IMR-90 (cell line): ENCODE measurements at regions not wholly inside any gene's neighbourhood (a gene's known extent, or its start where the extent isn't known, plus 50 kb on each side); places are given as distances from the start of the nearest gene placed in this dataset.

Experiments
- ATAC-seq: fragments of 200-7000 bp; cut with Tn5 transposase; 2 replicates; pipeline ENCODE4 v1.9.1; 2020; ENCODE audit warnings: low read depth, mild to moderate bottlenecking, moderate library complexity
- BruUV-seq: library from RNA; stranded (reverse); fragments of 400-500 nt; replicated peaks from 2 replicates; lab custom pipeline; 2021; lab: Mats Ljungman, UMichigan
- CTCF ChIA-PET: fragments of 300-600 bp; formaldehyde crosslinking; extraction: SDS; loops from one replicate; lab custom pipeline; 2021; ENCODE audit warnings: antibody characterized with exemption; lab: Yijun Ruan, JAX
- POLR2A ChIA-PET: fragments of 300-600 bp; sonication (Branson Sonifier 250); formaldehyde crosslinking; loops from one replicate; lab custom pipeline; 2022; ENCODE audit warnings: antibody characterized with exemption; ENCODE audit not compliant: unreplicated experiment; lab: Charles Lee
- DNase-seq: peaks from one replicate; pipeline ENCODE4 v3.0.0; 2013
- H2AFZ ChIP-seq: replicated peaks from 2 replicates; pipeline ENCODE3; 2013; ENCODE audit warnings: low read length, mild to moderate bottlenecking; ENCODE audit not compliant: poor library complexity
- H2AK5ac ChIP-seq: 2 replicates; pipeline ENCODE4 v1.6.1; 2013; ENCODE audit warnings: low read depth, low read length, inconsistent platforms
- H2AK9ac ChIP-seq: replicated peaks from 2 replicates; pipeline ENCODE3; 2013; ENCODE audit warnings: mild to moderate bottlenecking, low read depth, low read length, moderate library complexity; ENCODE audit not compliant: poor library complexity
- H2BK120ac ChIP-seq: 2 replicates; pipeline ENCODE4 v1.6.1; 2013; ENCODE audit warnings: low read depth, low read length, inconsistent platforms
- H2BK15ac ChIP-seq: 3 replicates; pipeline ENCODE4 v1.6.1; 2013; ENCODE audit warnings: low read depth, low read length, inconsistent platforms
- H2BK20ac ChIP-seq: 2 replicates; pipeline ENCODE4 v1.6.1; 2013; ENCODE audit warnings: low read depth, mild to moderate bottlenecking, inconsistent platforms, low read length, moderate library complexity
- H2BK5ac ChIP-seq: 2 replicates; pipeline ENCODE4 v1.6.1; 2013; ENCODE audit warnings: mild to moderate bottlenecking, low read depth, low read length, inconsistent platforms; ENCODE audit not compliant: poor library complexity, severe bottlenecking
- H3K14ac ChIP-seq: replicated peaks from 2 replicates; pipeline ENCODE4 v1.6.1; 2013; ENCODE audit warnings: low read depth, low read length, inconsistent platforms
- H3K18ac ChIP-seq: 2 replicates; pipeline ENCODE4 v1.6.1; 2013; ENCODE audit warnings: low read depth, low read length, control low read depth
- H3K23ac ChIP-seq: 2 replicates; pipeline ENCODE4 v1.6.1; 2013; ENCODE audit warnings: low read depth, low read length, inconsistent platforms
- H3K27ac ChIP-seq: 2 replicates; pipeline ENCODE4 v1.5.1; 2013; ENCODE audit warnings: mild to moderate bottlenecking, control low read depth, low read length; ENCODE audit not compliant: insufficient read depth
- H3K27me3 ChIP-seq: 2 replicates; pipeline ENCODE4 v1.6.1; 2013; ENCODE audit warnings: low read length; ENCODE audit not compliant: control insufficient read depth, insufficient read depth
- H3K36me3 ChIP-seq: 2 replicates; pipeline ENCODE4 v1.6.1; 2013; ENCODE audit warnings: low read length, mixed read lengths; ENCODE audit not compliant: control insufficient read depth, insufficient read depth
- H3K4ac ChIP-seq: 2 replicates; pipeline ENCODE4 v1.6.1; 2013; ENCODE audit warnings: low read depth, low read length, inconsistent platforms
- H3K4me1 ChIP-seq: 2 replicates; pipeline ENCODE4 v1.6.1; 2013; ENCODE audit warnings: low read length, mixed read lengths; ENCODE audit not compliant: control insufficient read depth, insufficient read depth
- H3K4me2 ChIP-seq: 2 replicates; pipeline ENCODE4 v1.6.1; 2013; ENCODE audit warnings: low read depth, mild to moderate bottlenecking, control low read depth, low read length, moderate library complexity
- H3K4me3 ChIP-seq: 2 replicates; pipeline ENCODE4 v1.5.1; 2013; ENCODE audit warnings: low read depth, mild to moderate bottlenecking, control low read depth, low read length, moderate library complexity; ENCODE audit not compliant: insufficient read depth
- H3K56ac ChIP-seq: 2 replicates; pipeline ENCODE4 v1.6.1; 2013; ENCODE audit warnings: low read length, inconsistent platforms; ENCODE audit not compliant: insufficient read depth; ENCODE audit errors: extremely low read depth
- H3K79me1 ChIP-seq, 2 experiments: 2 replicates each; pipeline ENCODE4 v1.6.1; 2013; ENCODE audit warnings: low read length in 2 of 2, inconsistent platforms in 1 of 2, low read depth in 1 of 2
- H3K9ac ChIP-seq: 2 replicates; pipeline ENCODE4 v1.6.1; 2013; ENCODE audit warnings: low read depth, low read length, control low read depth
- H3K9me1 ChIP-seq: 2 replicates; pipeline ENCODE4 v1.6.1; 2013; ENCODE audit warnings: low read length, inconsistent platforms; ENCODE audit not compliant: insufficient read depth
- H3K9me3 ChIP-seq: 2 replicates; pipeline ENCODE4 v1.6.1; 2013; ENCODE audit warnings: low read length; ENCODE audit not compliant: control insufficient read depth, insufficient read depth
- H4K20me1 ChIP-seq: 2 replicates; pipeline ENCODE4 v1.6.1; 2013; ENCODE audit warnings: low read length, inconsistent platforms; ENCODE audit not compliant: insufficient read depth
- H4K5ac ChIP-seq: 2 replicates; pipeline ENCODE4 v1.6.1; 2013; ENCODE audit warnings: mild to moderate bottlenecking, low read depth, low read length, control low read depth
- H4K8ac ChIP-seq, 2 experiments: 2 replicates each; pipeline ENCODE4 v1.6.1; 2013; ENCODE audit warnings: low read depth in 2 of 2, low read length in 2 of 2, control low read depth in 1 of 2, inconsistent platforms in 1 of 2
- H4K91ac ChIP-seq: 2 replicates; pipeline ENCODE4 v1.6.1; 2013; ENCODE audit warnings: low read depth, low read length, inconsistent platforms; ENCODE audit not compliant: insufficient read depth
- CEBPB ChIP-seq: IDR thresholded peaks from 2 replicates; pipeline ENCODE4 v1.6.1; 2012; ENCODE audit warnings: low read depth, low read length, improper control_type of control experiment
- FOS ChIP-seq: fragments of 150-350 bp; IDR thresholded peaks from 2 replicates; pipeline ENCODE4 v1.6.1; 2016; ENCODE audit warnings: low read depth, low read length
- WGBS, 2 experiments: methylation state at CpG; one replicate each; pipeline versions ENCODE4 v1.1.5 to v1.1.7; 2013; ENCODE audit warnings: missing lambda C conversion rate in 2 of 2; ENCODE audit not compliant: insufficient read length in 1 of 2; ENCODE audit errors: extremely low coverage in 2 of 2; 5-methylcytosine and 5-hydroxymethylcytosine counted together
- dilution Hi-C: fragments of 300-500 bp; cut with HindIII; formaldehyde crosslinking; loops from one replicate; pipeline ENCODE4 v1.14.3; 2018; ENCODE audit warnings: low sequenced_read_pairs; ENCODE audit not compliant: unreplicated experiment
- in situ Hi-C: fragments of 300-500 bp; cut with MboI; formaldehyde crosslinking; loops from 3 replicates; pipeline ENCODE4 v1.14.3; 2019; ENCODE audit warnings: low sequenced_read_pairs, inconsistent platforms, mixed read lengths
- intact Hi-C: fragments of 100-400 bp; cut with micrococcal nuclease; formaldehyde crosslinking; loops from 2 replicates; pipeline ENCODE4 v1.10.0; 2022

GRCh38 chr1:228853637-228854036, 118.4 kb downstream of the RHOU start:
- no peak overlapping the region for H4K8ac ChIP-seq
- intact Hi-C loops = no loop called here
- H4K5ac ChIP-seq = no peak overlapping the region
- no peak overlapping the region for H2AFZ ChIP-seq
- no peak overlapping the region for H2AK5ac ChIP-seq
- H3K14ac ChIP-seq = no peak overlapping the region
- no peak overlapping the region for H3K56ac ChIP-seq
- no peak overlapping the region for H3K4me3 ChIP-seq
- no peaks in the 10 kb centered on the region for H4K20me1 ChIP-seq
- H2AK9ac ChIP-seq = no peak overlapping the region
- 0 out of 2 replicates have a peak, but pooled peaks cover 6% of the 10 kb centered on the region for H3K9me1 ChIP-seq
- dilution Hi-C loops = no loop called here
- no peak overlapping the region for H2BK15ac ChIP-seq
- CTCF ChIA-PET = interaction anchor here (1.7 kb wide), 1 partner anchor 14 kb away, joined by 3 read pairs; no protein-coding TSS in a partner anchor
- in situ Hi-C loops = no loop called here
- H3K18ac ChIP-seq = no peak overlapping the region
- H2BK20ac ChIP-seq = no peak overlapping the region
- no peak overlapping the region for H4K91ac ChIP-seq
- H3K9me3 ChIP-seq = no peaks in the 10 kb centered on the region
- no peaks in the 10 kb centered on the region for H3K36me3 ChIP-seq
- no peak overlapping the region for H3K9ac ChIP-seq
- H3K79me1 ChIP-seq = no peaks in the 10 kb centered on the region
- no peak overlapping the region for H3K27ac ChIP-seq
- no peaks in the 10 kb centered on the region for H3K27me3 ChIP-seq
- H2BK5ac ChIP-seq = no peak overlapping the region
- no peak overlapping the region for H3K23ac ChIP-seq
- H2BK120ac ChIP-seq = no peak overlapping the region
- H3K4ac ChIP-seq = no peak overlapping the region
- no peak overlapping the region for H3K4me2 ChIP-seq
- no CpG with 5 or more reads among the region's 1 CpG for WGBS, 2 experiments
- TF ChIP-seq CEBPB (no peak), FOS (no peak)
- ATAC-seq = no peak
- POLR2A ChIA-PET = no interaction called here
- peaks cover 5% of the 10 kb centered on the region; the same call in 1 of the 2 replicates for H3K4me1 ChIP-seq
- DNase-seq = no peak
- no TSS peak for BruUV-seq
